ENCODE measurements at regions not wholly inside any gene's neighbourhood (a gene's known extent, or its start where the extent isn't known, plus 50 kb on each side); places are given as distances from the start of the nearest gene placed in this dataset.

- TF ChIP-seq CTCF (IDR thresholded peaks at IDR 0.05), result no peak
- no peak for TF ChIP-seq POLR2A (IDR thresholded peaks at IDR 0.05)
Observed at GRCh38 chr4:146095860-146096259, 79.7 kb upstream of the LSM6 start.
